Esophagus muscularis mucosa (tissue), 3 donors: ENCODE measurements at regions not wholly inside any gene's neighbourhood (a gene's known extent, or its start where the extent isn't known, plus 50 kb on each side); places are given as distances from the start of the nearest gene placed in this dataset.

ENCODE experiments used
- CTCF ChIP-seq, 3 experiments: fragments of 200-600 bp in 2 of 3; fragments of 450-650 bp in 1 of 3; sonication (generic) in 2 of 3; IDR thresholded peaks; one replicate each; pipeline ENCODE4 v1.5.1; 2017 to 2019; ENCODE audit warnings: antibody characterized with exemption in 3 of 3, mild to moderate bottlenecking in 2 of 3, moderate library complexity in 1 of 3
- EP300 ChIP-seq: sonication (generic); formaldehyde crosslinking; IDR thresholded peaks from one replicate; pipeline ENCODE4 v1.6.1; 2017; ENCODE audit warnings: antibody characterized with exemption

DNA sequence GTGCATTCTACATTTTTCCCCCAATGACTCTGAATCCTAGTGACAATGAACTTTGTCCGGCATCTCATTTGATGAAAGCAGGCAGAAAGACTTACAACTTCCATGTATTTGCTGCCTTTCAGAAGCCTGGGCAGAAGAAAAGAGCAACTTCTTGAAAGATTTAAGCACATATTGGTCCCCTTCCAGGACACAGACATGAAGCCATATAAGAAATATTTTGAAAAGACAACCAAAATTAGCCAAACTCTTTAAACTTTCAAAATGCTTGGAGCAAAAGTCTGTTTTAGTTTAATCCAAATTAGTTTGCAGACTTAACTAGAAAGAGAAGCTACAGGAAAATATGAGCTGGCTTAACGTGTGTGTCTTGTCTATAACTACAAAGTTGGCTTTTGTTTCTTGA is 492.5 kb downstream of the NR4A2 start:
- TF ChIP-seq CTCF (IDR thresholded peaks at IDR 0.05) (no peak), EP300 (no peak)
